PC-9 (cell line): ENCODE measurements at regions not wholly inside any gene's neighbourhood (a gene's known extent, or its start where the extent isn't known, plus 50 kb on each side); places are given as distances from the start of the nearest gene placed in this dataset.

Experiments used
- CTCF ChIP-seq: fragments of 200-600 bp; sonication (generic); conservative IDR thresholded peaks from 2 replicates; pipeline ENCODE4 v1.6.1; 2017; ENCODE audit warnings: mixed run types, antibody characterized with exemption, mild to moderate bottlenecking, moderate library complexity
- EZH2 ChIP-seq: fragments of 200-600 bp; sonication (generic); IDR thresholded peaks from 2 replicates; pipeline ENCODE4 v1.8.0; 2017; ENCODE audit warnings: antibody characterized with exemption, low read depth

- no peak for TF ChIP-seq CTCF
- no peak for TF ChIP-seq EZH2
Observed at GRCh38 chr6:115133790-115134189, 791.0 kb upstream of the HS3ST5 start.
